Medulla oblongata (tissue), 1 donor: ENCODE measurements at regions not wholly inside any gene's neighbourhood (a gene's known extent, or its start where the extent isn't known, plus 50 kb on each side); places are given as distances from the start of the nearest gene placed in this dataset.
"Not testable (repeated sequence)": the region's sequence is repeated elsewhere in the genome, so short reads cannot be mapped to it uniquely, and the experiment has no call there.

Experiments
- DNase-seq: peaks from one replicate; pipeline ENCODE4 v3.0.0-alpha.2; 2015; ENCODE audit errors: extremely low spot score

DNA sequence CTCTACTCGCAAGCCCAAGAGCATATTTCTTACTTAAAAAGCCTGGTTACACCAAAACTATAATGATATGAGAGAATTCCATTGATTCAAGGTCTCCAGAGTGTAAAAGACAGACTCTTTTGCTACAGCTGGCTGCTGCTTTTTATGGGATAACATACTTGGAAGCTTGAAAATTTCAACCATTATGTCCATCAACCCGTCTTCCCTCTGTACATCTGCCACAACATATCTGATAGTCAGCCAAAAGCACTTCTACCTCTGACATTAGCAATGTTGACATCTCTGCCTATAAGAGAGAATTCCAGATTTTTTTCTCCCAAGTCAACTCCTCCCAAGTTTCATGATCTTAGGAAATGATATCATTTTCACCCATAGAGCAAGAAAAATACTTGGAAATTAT lies 54.4 kb upstream of the IQCM start:
- DNase-seq = no peak

DNA sequence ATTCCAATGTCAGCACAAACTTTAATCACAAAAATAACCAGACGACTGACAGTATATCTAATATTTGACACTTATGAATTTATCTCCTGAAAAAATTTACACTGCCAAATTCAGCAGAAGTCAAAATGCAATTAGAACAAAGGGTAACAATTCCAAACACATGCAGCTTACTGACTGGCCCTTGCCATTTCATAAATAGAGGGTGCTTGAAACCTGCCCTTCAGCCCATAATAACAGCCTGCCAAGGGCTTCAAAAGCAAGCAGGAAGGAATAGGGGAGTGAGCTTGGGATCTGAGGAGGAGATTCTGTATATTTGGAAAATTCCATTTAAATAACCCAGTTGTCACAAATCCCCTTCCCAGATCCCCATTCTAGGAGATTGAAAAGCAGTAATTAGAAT lies 66.1 kb upstream of the IQCM start:
- DNase-seq = no peak

DNA sequence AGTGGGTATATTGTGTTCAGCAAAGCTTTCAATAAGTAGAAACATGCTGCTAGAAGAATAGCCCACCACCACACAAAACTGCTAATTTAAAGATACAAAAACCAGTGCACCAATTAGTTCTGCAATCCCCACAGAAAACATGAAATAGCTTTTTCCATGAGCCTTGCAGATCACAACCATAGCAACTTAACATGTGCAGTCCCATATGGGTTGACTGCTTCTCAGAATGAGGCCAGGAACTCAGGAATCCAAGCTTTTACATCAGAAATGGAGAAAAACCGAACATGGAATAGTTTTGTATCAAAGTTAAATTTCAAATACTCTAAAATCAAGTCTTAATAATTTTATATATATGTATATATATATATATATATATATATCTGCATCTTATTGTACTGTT lies 66.6 kb upstream of the IQCM start:
- no peak for DNase-seq

GRCh38 chr4:149884046-149884445 lies 68.4 kb upstream of the IQCM start:
- DNase-seq = peak; percentile 62

GRCh38 chr4:149884529-149885181 lies 69.0 kb upstream of the IQCM start:
- DNase-seq = no peak

DNA sequence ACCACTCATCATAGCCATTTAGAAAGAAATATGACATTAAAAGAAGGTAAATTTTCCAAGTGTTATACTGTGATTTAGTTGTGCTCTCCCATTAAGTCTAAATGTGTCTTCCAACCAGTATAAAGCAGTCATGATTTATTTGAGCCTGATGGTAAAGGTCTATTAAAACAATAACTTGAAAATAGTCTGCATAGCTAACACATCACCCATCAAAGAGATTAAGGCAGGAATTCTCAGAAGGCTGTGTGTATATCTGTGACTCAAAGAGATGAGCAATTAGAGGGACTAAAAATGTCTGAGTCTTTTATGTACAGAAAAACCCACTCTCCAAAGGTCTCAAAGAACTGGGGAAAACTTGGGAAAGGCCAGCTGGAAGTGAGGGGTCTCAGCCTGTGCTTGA lies 70.3 kb upstream of the IQCM start:
- DNase-seq = no peak

GRCh38 chr4:149886786-149887490 lies 71.3 kb upstream of the IQCM start:
- no peak for DNase-seq

DNA sequence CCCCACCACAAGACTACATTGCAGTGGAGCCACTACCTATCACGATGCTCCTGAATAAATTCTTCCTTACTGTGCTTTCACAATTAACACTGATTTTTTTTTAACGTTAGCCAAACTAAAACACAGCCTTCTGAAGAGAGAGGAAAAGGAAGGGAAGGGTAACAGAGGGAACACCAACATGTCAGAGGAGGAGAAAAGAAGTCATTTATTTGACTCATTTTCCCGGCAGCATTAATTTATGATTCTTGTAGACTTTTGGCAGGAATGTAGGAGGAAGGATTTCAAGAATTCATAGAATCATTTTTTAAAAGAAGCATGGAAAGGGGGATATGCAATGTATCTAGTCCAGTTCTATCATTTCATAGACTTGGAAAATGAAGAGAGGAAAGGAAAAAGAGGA lies 74.3 kb upstream of the IQCM start:
- no peak for DNase-seq

- no peak for DNase-seq
These were observed 74.9 kb upstream of the IQCM start for GRCh38 chr4:149890531-149890930.

DNA sequence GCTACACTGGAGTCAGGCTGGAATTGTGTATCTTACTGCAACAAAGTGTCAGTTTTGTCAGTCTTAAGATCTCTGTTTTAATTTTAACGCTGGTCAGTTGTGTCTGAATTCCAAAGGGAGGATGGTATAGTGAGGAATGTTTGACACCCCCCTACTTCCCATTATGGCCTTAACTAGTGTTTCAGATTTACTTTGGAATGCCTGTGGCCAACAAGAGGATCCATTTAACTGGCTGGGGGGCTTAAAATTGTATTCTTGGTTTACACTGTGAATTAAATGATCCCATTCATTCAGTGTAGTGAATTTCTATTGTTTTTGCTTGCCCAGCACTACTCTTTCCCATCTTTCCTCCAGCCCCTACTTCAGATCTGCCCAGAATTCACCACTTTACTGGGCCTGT lies 75.8 kb upstream of the IQCM start:
- no peak for DNase-seq

- peak; percentile 52 for DNase-seq
These were observed 80.8 kb upstream of the IQCM start for GRCh38 chr4:149896432-149896831.

DNA sequence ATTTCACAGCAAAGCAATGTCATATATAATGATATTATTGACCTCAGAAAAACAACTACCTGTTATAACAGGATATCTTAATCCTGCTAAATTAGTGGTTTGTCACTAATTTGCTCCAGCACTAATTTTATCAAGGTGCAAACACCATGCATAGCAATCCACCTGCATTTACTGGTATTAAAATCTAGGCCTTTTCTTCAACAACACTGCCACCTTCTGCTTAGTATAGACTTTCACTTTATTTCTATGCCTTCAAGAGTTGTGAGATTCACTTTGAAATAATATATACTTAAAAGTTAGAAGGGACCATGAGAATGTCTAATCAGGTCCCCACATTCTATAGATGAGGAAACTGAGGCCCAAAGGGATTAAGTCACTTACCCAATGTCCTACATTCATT lies 82.1 kb upstream of the IQCM start:
- peak; percentile 11 for DNase-seq

GRCh38 chr4:149901128-149901527 lies 85.5 kb upstream of the IQCM start:
- no peak for DNase-seq

GRCh38 chr4:149902242-149902641 lies 86.6 kb upstream of the IQCM start:
- no peak for DNase-seq

DNA sequence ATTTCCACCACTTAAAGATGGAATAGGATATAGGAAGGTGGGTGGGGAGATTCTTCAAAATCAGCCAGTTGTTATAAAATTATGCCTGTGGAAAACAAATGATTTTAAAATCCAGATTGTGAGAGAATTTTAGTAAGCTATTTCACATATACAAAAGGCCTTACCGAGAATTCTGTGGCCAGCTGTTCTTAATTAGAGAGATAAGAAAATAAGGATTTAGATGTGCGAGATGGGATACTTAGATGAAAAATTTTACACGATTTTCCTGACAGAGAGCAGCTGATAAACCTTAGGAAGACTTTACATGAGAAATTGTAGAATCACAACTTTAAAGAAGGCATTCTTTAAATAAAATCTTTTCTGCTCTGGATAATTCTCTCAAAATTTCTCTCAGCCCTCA lies 94.5 kb upstream of the IQCM start:
- no peak for DNase-seq

GRCh38 chr4:149910604-149911350 lies 95.1 kb upstream of the IQCM start:
- DNase-seq = no peak

- DNase-seq = no peak
These were observed 95.7 kb upstream of the IQCM start for GRCh38 chr4:149911354-149911753.

GRCh38 chr4:149912000-149912399 lies 96.4 kb upstream of the IQCM start:
- no peak for DNase-seq

GRCh38 chr4:149914119-149915115 lies 98.8 kb upstream of the IQCM start:
- DNase-seq = peak; percentile 30

GRCh38 chr4:149915735-149916134 lies 100.1 kb upstream of the IQCM start:
- not testable (repeated sequence) for DNase-seq

- no peak for DNase-seq
These were observed 108.1 kb upstream of the IQCM start for GRCh38 chr4:149923736-149924135.

DNA sequence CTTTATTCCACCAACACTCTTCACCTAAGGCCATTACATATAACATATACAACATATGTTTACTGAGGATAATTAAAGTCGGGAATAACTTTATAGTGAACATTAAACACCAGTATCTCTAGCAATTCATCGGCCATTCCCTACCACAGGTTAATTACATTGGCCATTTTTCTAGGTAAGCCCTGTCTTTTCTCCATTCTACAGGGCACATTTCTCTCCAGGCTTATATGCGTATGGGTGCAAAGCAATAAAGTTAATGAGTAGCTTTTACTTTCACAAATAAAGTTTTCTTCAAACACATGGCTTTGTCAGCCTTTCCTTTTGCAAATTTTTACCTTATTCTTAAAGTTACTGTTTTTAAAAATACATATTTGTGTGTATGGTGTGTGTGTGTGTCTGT lies 111.9 kb upstream of the IQCM start:
- no peak for DNase-seq
